ENCODE measurements at regions not wholly inside any gene's neighbourhood (a gene's known extent, or its start where the extent isn't known, plus 50 kb on each side); places are given as distances from the start of the nearest gene placed in this dataset.

- TF ChIP-seq, protein P1, sequence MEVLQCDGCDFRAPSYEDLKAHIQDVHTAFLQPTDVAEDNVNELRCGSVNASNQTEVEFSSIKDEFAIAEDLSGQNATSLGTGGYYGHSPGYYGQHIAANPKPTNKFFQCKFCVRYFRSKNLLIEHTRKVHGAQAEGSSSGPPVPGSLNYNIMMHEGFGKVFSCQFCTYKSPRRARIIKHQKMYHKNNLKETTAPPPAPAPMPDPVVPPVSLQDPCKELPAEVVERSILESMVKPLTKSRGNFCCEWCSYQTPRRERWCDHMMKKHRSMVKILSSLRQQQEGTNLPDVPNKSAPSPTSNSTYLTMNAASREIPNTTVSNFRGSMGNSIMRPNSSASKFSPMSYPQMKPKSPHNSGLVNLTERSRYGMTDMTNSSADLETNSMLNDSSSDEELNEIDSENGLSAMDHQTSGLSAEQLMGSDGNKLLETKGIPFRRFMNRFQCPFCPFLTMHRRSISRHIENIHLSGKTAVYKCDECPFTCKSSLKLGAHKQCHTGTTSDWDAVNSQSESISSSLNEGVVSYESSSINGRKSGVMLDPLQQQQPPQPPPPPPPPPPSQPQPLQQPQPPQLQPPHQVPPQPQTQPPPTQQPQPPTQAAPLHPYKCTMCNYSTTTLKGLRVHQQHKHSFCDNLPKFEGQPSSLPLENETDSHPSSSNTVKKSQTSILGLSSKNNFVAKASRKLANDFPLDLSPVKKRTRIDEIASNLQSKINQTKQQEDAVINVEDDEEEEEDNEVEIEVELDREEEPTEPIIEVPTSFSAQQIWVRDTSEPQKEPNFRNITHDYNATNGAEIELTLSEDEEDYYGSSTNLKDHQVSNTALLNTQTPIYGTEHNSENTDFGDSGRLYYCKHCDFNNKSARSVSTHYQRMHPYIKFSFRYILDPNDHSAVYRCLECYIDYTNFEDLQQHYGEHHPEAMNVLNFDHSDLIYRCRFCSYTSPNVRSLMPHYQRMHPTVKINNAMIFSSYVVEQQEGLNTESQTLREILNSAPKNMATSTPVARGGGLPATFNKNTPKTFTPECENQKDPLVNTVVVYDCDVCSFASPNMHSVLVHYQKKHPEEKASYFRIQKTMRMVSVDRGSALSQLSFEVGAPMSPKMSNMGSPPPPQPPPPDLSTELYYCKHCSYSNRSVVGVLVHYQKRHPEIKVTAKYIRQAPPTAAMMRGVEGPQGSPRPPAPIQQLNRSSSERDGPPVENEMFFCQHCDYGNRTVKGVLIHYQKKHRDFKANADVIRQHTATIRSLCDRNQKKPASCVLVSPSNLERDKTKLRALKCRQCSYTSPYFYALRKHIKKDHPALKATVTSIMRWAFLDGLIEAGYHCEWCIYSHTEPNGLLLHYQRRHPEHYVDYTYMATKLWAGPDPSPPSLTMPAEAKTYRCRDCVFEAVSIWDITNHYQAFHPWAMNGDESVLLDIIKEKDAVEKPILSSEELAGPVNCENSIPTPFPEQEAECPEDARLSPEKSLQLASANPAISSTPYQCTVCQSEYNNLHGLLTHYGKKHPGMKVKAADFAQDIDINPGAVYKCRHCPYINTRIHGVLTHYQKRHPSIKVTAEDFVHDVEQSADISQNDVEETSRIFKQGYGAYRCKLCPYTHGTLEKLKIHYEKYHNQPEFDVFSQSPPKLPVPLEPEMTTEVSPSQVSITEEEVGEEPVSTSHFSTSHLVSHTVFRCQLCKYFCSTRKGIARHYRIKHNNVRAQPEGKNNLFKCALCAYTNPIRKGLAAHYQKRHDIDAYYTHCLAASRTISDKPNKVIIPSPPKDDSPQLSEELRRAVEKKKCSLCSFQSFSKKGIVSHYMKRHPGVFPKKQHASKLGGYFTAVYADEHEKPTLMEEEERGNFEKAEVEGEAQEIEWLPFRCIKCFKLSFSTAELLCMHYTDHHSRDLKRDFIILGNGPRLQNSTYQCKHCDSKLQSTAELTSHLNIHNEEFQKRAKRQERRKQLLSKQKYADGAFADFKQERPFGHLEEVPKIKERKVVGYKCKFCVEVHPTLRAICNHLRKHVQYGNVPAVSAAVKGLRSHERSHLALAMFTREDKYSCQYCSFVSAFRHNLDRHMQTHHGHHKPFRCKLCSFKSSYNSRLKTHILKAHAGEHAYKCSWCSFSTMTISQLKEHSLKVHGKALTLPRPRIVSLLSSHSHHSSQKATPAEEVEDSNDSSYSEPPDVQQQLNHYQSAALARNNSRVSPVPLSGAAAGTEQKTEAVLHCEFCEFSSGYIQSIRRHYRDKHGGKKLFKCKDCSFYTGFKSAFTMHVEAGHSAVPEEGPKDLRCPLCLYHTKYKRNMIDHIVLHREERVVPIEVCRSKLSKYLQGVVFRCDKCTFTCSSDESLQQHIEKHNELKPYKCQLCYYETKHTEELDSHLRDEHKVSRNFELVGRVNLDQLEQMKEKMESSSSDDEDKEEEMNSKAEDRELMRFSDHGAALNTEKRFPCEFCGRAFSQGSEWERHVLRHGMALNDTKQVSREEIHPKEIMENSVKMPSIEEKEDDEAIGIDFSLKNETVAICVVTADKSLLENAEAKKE (CRISPR knock-in tag; IDR thresholded peaks at IDR 0.05): no peak
Measured at GRCh38 chr4:60443796-60444195, 756.3 kb upstream of the ADGRL3 start (continued).

- no peaks in the 10 kb centered on the region for H3F3A ChIP-seq (replicated peaks; ENCODE audit: low read depth)
- no peaks in the 10 kb centered on the region for H3K4me1 Mint-ChIP-seq
- no peak overlapping the region for H3K4me3 ChIP-seq
- DNase-seq (ENCODE audit: low spot score) (peak; percentile 20), ATAC-seq (no peak)
- H3K79me2 ChIP-seq (replicated peaks; ENCODE audit: insufficient read depth): no peaks in the 10 kb centered on the region
- H3K9me2 ChIP-seq (ENCODE audit: insufficient read depth): no peaks in the 10 kb centered on the region; the same call in 1 of the 2 replicates
- no peaks in the 10 kb centered on the region for H3K4me1 ChIP-seq (ENCODE audit: insufficient read depth)
- no peaks in the 10 kb centered on the region for H4K20me1 ChIP-seq (replicated peaks; ENCODE audit: insufficient read depth)
- H3K36me3 ChIP-seq (ENCODE audit: insufficient read depth): no peaks in the 10 kb centered on the region
- no peak overlapping the region for H3K27ac Mint-ChIP-seq
- H3K27me3 Mint-ChIP-seq (ENCODE audit: insufficient read depth, low read depth, poor library complexity): no peaks in the 10 kb centered on the region
- H3K4me2 ChIP-seq: no peak overlapping the region
- 0 out of 2 replicates have a peak overlapping the region, but pooled peaks have one; percentile 47 for H2AFZ ChIP-seq
- H3K9me3 Mint-ChIP-seq: no peaks in the 10 kb centered on the region
- H3K27me3 ChIP-seq (ENCODE audit: insufficient read depth): no peaks in the 10 kb centered on the region
- no peak overlapping the region for H3K4me3 Mint-ChIP-seq
- no peak overlapping the region for H3K27ac ChIP-seq (ENCODE audit: low read depth)
- H3K36me3 Mint-ChIP-seq (ENCODE audit: low read depth): no peaks in the 10 kb centered on the region
- TF ChIP-seq ETS1 (IDR thresholded peaks at IDR 0.05) (no peak), JUNB (IDR thresholded peaks at IDR 0.05; ENCODE audit: unreplicated experiment) (no peak), POLR2AphosphoS5 (IDR thresholded peaks at IDR 0.05; ENCODE audit: low read depth) (no peak), CTCF (conservative IDR thresholded peaks at IDR 0.05; ENCODE audit: low read depth in 2 of 2) (peak; percentile 36 to 63), STAT1 (IDR thresholded peaks at IDR 0.05; ENCODE audit: unreplicated experiment) (no peak), ZNF331 (CRISPR knock-in tag; IDR thresholded peaks at IDR 0.05; ENCODE audit: low read depth) (no peak)
- TF ChIP-seq, protein P1 (CRISPR knock-in tag; IDR thresholded peaks at IDR 0.05): no peak
Measured at GRCh38 chr4:60450054-60450453, 750.1 kb upstream of the ADGRL3 start.
